ENCODE measurements at regions not wholly inside any gene's neighbourhood (a gene's known extent, or its start where the extent isn't known, plus 50 kb on each side); places are given as distances from the start of the nearest gene placed in this dataset.

GRCh38 chr14:65302571-65303189 is 109.8 kb upstream of the FUT8 start:
- H3K27ac ChIP-seq, result peak overlapping the region; percentile 53 to 86 (median 69)
- intact Hi-C loops (cut with DNase I), result no loop called here
- H3K9me3 ChIP-seq, result no peaks in the 10 kb centered on the region
- no peaks in the 10 kb centered on the region for H3K27me3 ChIP-seq
- no peak for TF ChIP-seq CTCF (IDR thresholded peaks at IDR 0.05)
- ATAC-seq (peak; percentile 36 to 61 (median 58)), FAIRE-seq (no peak), DNase-seq (peak in 4 of 6 donors; percentile 60 to 75 (median 68))
- 9 to 12% methylated on average over 7 of the region's 7 CpGs for WGBS, 2 donors
- no peaks in the 10 kb centered on the region for H3K36me3 ChIP-seq
- peaks cover 33 to 37% (median 35%) of the 10 kb centered on the region in 3 donors for H3K4me1 ChIP-seq
- H3K4me3 ChIP-seq, result peak overlapping the region in 1 of 4 donors; percentile 2

- peak overlapping the region; percentile 23 to 86 (median 69) for H3K27ac ChIP-seq
- FAIRE-seq, result no peak
- no peaks in the 10 kb centered on the region for H3K36me3 ChIP-seq
- no peak for DNase-seq
- peaks cover 29 to 34% (median 32%) of the 10 kb centered on the region in 3 donors for H3K4me1 ChIP-seq
- TF ChIP-seq CTCF (IDR thresholded peaks at IDR 0.05), result no peak
- no peaks in the 10 kb centered on the region for H3K27me3 ChIP-seq
- H3K4me3 ChIP-seq, result no peak overlapping the region
- no peaks in the 10 kb centered on the region for H3K9me3 ChIP-seq
- no peak for ATAC-seq
- WGBS, 2 donors, result 59 to 71% methylated on average over 8 of the region's 8 CpGs
- intact Hi-C loops (cut with DNase I), result no loop called here
Observed at GRCh38 chr14:65303190-65303898, 109.2 kb upstream of the FUT8 start.

- no peak for TF ChIP-seq CTCF (IDR thresholded peaks at IDR 0.05)
- intact Hi-C loops (cut with DNase I), result no loop called here
- no peak overlapping the region for H3K4me3 ChIP-seq
- 74 to 80% methylated on average over 6 of the region's 6 CpGs for WGBS, 2 donors
- no peaks in the 10 kb centered on the region for H3K9me3 ChIP-seq
- no peaks in the 10 kb centered on the region for H3K27me3 ChIP-seq
- H3K36me3 ChIP-seq, result no peaks in the 10 kb centered on the region
- no peak for DNase-seq
- ATAC-seq, result no peak
- H3K4me1 ChIP-seq, result peaks cover 24 to 29% (median 26%) of the 10 kb centered on the region in 3 donors
- no peak overlapping the region for H3K27ac ChIP-seq
- FAIRE-seq, result no peak
Observed at GRCh38 chr14:65303899-65304222, 108.7 kb upstream of the FUT8 start.

GRCh38 chr14:65304239-65304638 is 108.3 kb upstream of the FUT8 start:
- TF ChIP-seq CTCF (IDR thresholded peaks at IDR 0.05), result no peak
- Histone ChIP-seq H3K4me1 (peaks cover 22 to 25% (median 23%) of the 10 kb centered on the region in 3 donors), H3K9me3 (no peaks in the 10 kb centered on the region), H3K36me3 (no peaks in the 10 kb centered on the region), H3K4me3 (no peak overlapping the region), H3K27ac (no peak overlapping the region), H3K27me3 (no peaks in the 10 kb centered on the region)
- intact Hi-C loops (cut with DNase I), result no loop called here
- FAIRE-seq, result no peak
- no peak for ATAC-seq
- 77 to 86% methylated on average over 4 of the region's 4 CpGs for WGBS, 2 donors
- DNase-seq, result no peak

GRCh38 chr14:65304963-65305362 is 107.6 kb upstream of the FUT8 start:
- Histone ChIP-seq H3K4me3 (no peak overlapping the region), H3K27ac (no peak overlapping the region), H3K36me3 (no peaks in the 10 kb centered on the region), H3K9me3 (no peaks in the 10 kb centered on the region), H3K4me1 (peaks cover 18 to 19% (median 18%) of the 10 kb centered on the region in 3 donors), H3K27me3 (no peaks in the 10 kb centered on the region)
- intact Hi-C loops (cut with DNase I), result no loop called here
- WGBS, 2 donors, result 90 to 98% methylated on average over 2 of the region's 2 CpGs
- DNase-seq (no peak), FAIRE-seq (no peak), ATAC-seq (no peak)
- no peak for TF ChIP-seq CTCF (IDR thresholded peaks at IDR 0.05)

Data from pancreas (tissue), 10 donors.